NCI-H82 treated with DMSO at 0.1 percent for 48 hours (cell line): ENCODE measurements at regions not wholly inside any gene's neighbourhood (a gene's known extent, or its start where the extent isn't known, plus 50 kb on each side); places are given as distances from the start of the nearest gene placed in this dataset.

Experiments used
- DNase-seq: peaks from one replicate; lab custom pipeline; 2025; ENCODE audit not compliant: unreplicated experiment; lab: John Stamatoyannopoulos, UW

- no peak for DNase-seq
These were observed 52.1 kb upstream of the PDZD8 start for GRCh38 chr10:117427356-117427755.

- DNase-seq = no peak
These were observed 50.8 kb upstream of the PDZD8 start for GRCh38 chr10:117425974-117426566.

- no peak for DNase-seq
These were observed 49.8 kb upstream of the PDZD8 start for GRCh38 chr10:117424883-117425649.
